ENCODE measurements at regions not wholly inside any gene's neighbourhood (a gene's known extent, or its start where the extent isn't known, plus 50 kb on each side); places are given as distances from the start of the nearest gene placed in this dataset.

DNA sequence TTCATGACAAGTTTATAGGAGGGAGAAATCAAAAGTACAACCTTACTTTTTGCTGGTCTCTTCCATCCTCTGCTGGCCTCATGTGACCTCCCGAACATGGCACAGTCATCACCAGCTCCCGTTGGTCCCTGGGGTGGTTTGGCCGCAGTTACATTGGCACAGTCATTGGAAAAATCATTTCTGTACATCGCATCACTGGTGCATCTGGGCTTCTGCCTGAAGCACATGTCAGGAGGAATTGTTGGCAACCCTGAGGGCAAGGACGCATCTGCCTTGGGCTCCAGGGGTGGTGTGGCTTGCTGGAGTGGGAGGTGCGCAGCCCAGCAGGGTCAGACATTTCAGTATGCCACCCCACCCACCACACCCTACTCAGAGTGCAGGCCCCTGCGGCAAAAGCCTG is 162.9 kb upstream of the SLC24A3 start:
- TF ChIP-seq EZH2phosphoT487 (IDR thresholded peaks at IDR 0.05; ENCODE audit: borderline replicate concordance, low read depth), result no peak
- TF ChIP-seq SIN3A (IDR thresholded peaks at IDR 0.05; ENCODE audit: borderline replicate concordance, low read depth, low read length), result no peak
- no peak for TF ChIP-seq GATA2 (CRISPR knock-in tag; IDR thresholded peaks at IDR 0.05)
- TF ChIP-seq FOXJ3 (CRISPR knock-in tag; IDR thresholded peaks at IDR 0.05), result no peak
- no peak for TF ChIP-seq TCF12 (IDR thresholded peaks at IDR 0.05)
- TF ChIP-seq FOXM1 (IDR thresholded peaks at IDR 0.05; ENCODE audit: low read depth), result no peak
- no peak for TF ChIP-seq TAF1 (IDR thresholded peaks at IDR 0.05; ENCODE audit: borderline replicate concordance, low read depth, low read length)
- no peak for TF ChIP-seq TEAD4 (IDR thresholded peaks at IDR 0.05; ENCODE audit: borderline replicate concordance, insufficient read depth)
- TF ChIP-seq, protein P1, sequence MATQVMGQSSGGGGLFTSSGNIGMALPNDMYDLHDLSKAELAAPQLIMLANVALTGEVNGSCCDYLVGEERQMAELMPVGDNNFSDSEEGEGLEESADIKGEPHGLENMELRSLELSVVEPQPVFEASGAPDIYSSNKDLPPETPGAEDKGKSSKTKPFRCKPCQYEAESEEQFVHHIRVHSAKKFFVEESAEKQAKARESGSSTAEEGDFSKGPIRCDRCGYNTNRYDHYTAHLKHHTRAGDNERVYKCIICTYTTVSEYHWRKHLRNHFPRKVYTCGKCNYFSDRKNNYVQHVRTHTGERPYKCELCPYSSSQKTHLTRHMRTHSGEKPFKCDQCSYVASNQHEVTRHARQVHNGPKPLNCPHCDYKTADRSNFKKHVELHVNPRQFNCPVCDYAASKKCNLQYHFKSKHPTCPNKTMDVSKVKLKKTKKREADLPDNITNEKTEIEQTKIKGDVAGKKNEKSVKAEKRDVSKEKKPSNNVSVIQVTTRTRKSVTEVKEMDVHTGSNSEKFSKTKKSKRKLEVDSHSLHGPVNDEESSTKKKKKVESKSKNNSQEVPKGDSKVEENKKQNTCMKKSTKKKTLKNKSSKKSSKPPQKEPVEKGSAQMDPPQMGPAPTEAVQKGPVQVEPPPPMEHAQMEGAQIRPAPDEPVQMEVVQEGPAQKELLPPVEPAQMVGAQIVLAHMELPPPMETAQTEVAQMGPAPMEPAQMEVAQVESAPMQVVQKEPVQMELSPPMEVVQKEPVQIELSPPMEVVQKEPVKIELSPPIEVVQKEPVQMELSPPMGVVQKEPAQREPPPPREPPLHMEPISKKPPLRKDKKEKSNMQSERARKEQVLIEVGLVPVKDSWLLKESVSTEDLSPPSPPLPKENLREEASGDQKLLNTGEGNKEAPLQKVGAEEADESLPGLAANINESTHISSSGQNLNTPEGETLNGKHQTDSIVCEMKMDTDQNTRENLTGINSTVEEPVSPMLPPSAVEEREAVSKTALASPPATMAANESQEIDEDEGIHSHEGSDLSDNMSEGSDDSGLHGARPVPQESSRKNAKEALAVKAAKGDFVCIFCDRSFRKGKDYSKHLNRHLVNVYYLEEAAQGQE (IDR thresholded peaks at IDR 0.05; ENCODE audit: low read depth, low read length), result no peak
- TF ChIP-seq, protein P2, sequence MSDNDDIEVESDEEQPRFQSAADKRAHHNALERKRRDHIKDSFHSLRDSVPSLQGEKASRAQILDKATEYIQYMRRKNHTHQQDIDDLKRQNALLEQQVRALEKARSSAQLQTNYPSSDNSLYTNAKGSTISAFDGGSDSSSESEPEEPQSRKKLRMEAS (IDR thresholded peaks at IDR 0.05; ENCODE audit: low read depth), result no peak
- no peak for TF ChIP-seq RFX5 (IDR thresholded peaks at IDR 0.05; ENCODE audit: low read length)
- TF ChIP-seq, protein P3, sequence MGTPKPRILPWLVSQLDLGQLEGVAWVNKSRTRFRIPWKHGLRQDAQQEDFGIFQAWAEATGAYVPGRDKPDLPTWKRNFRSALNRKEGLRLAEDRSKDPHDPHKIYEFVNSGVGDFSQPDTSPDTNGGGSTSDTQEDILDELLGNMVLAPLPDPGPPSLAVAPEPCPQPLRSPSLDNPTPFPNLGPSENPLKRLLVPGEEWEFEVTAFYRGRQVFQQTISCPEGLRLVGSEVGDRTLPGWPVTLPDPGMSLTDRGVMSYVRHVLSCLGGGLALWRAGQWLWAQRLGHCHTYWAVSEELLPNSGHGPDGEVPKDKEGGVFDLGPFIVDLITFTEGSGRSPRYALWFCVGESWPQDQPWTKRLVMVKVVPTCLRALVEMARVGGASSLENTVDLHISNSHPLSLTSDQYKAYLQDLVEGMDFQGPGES (IDR thresholded peaks at IDR 0.05; ENCODE audit: low read depth, low read length), result no peak
- TF ChIP-seq, protein P4, sequence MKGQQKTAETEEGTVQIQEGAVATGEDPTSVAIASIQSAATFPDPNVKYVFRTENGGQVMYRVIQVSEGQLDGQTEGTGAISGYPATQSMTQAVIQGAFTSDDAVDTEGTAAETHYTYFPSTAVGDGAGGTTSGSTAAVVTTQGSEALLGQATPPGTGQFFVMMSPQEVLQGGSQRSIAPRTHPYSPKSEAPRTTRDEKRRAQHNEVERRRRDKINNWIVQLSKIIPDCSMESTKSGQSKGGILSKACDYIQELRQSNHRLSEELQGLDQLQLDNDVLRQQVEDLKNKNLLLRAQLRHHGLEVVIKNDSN (IDR thresholded peaks at IDR 0.05; ENCODE audit: borderline replicate concordance, low read depth), result no peak
- no peak for TF ChIP-seq RAD21 (IDR thresholded peaks at IDR 0.05; ENCODE audit: low read length)
- TF ChIP-seq RXRA (IDR thresholded peaks at IDR 0.05; ENCODE audit: borderline replicate concordance, low read depth), result no peak
- no peak for TF ChIP-seq CHD2 (IDR thresholded peaks at IDR 0.05; ENCODE audit: low read length, partially characterized antibody)
- Histone ChIP-seq H2AFZ (ENCODE audit: low read depth) (no peak overlapping the region), H3K79me2 (ENCODE audit: insufficient read depth) (no peaks in the 10 kb centered on the region), H3F3A (replicated peaks; ENCODE audit: insufficient read depth) (no peaks in the 10 kb centered on the region), H3K9me3 (no peaks in the 10 kb centered on the region), H3K9me2 (no peaks in the 10 kb centered on the region), H4K20me1 (ENCODE audit: insufficient read depth) (no peaks in the 10 kb centered on the region), H3K27ac (ENCODE audit: low read depth in 2 of 2, low read length in 1 of 2) (no peak overlapping the region), H3K36me3 (replicated peaks in 1 of 2; ENCODE audit: control insufficient read depth in 1 of 2, insufficient read depth in 2 of 2, low read length in 1 of 2) (no peaks in the 10 kb centered on the region), H3K4me2 (no peak overlapping the region), H3K27me3 (ENCODE audit: insufficient read depth) (no peaks in the 10 kb centered on the region), H3K4me3 (ENCODE audit: low read depth in 2 of 2, low read length in 1 of 2) (no peak overlapping the region), H3K9ac (no peak overlapping the region), H3K4me1 (ENCODE audit: control insufficient read depth in 1 of 2, insufficient read depth in 2 of 2, low read depth in 1 of 2, low read length in 1 of 2) (no peaks in the 10 kb centered on the region; a peak in 1 of 4 replicates)
- POLR2A ChIA-PET, result no interaction called here
- CTCF ChIA-PET, result no interaction called here
- WGBS (ENCODE audit: low lambda C conversion rate), result 17% methylated on average over 7 of the region's 7 CpGs
- DNase-seq, result no peak
